SH-SY5Y (cell line): ENCODE measurements at regions not wholly inside any gene's neighbourhood (a gene's known extent, or its start where the extent isn't known, plus 50 kb on each side); places are given as distances from the start of the nearest gene placed in this dataset.

Experiments
- GATA2 ChIP-seq: IDR thresholded peaks from 2 replicates; pipeline ENCODE4 v1.6.1; 2011; ENCODE audit warnings: mild to moderate bottlenecking, low read depth, low read length
- GATA3 ChIP-seq: IDR thresholded peaks from 2 replicates; pipeline ENCODE4 v1.6.1; 2011; ENCODE audit warnings: low read depth, mild to moderate bottlenecking, low read length, moderate library complexity

DNA sequence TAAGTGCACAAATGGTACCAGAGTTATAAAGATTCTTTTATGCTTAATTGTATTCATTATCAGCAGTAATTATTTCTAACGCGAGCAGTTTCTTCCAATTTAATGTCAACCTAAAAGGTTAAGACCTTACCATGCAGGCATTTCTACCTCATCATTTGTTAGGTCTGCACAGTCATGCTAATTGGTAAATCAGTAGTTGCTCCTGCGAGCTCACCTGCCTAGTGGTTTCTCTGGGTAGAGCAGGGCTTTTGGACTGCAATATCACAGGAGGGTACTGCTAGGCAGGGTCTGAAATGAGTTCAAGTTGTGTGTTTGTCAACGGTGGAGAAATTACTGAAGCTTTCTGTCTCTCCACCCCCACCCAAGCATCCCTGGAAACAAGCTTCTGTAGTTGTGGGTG is 558.5 kb upstream of the MGMT start:
- TF ChIP-seq GATA3 (no peak), GATA2 (no peak)
